ENCODE measurements at regions not wholly inside any gene's neighbourhood (a gene's known extent, or its start where the extent isn't known, plus 50 kb on each side); places are given as distances from the start of the nearest gene placed in this dataset.

GRCh38 chr5:24351285-24351684 is 293.5 kb downstream of the CDH10 start:
- H3K4me3 ChIP-seq = no peak overlapping the region
- no peak overlapping the region for H3K9ac ChIP-seq
- no peak overlapping the region for H3K4me2 ChIP-seq
- no peaks in the 10 kb centered on the region for H3K9me3 ChIP-seq (replicated peaks in 1 of 11)
- no peaks in the 10 kb centered on the region for H3K36me3 ChIP-seq
- no peak overlapping the region for H3K27ac ChIP-seq
- H3K27me3 ChIP-seq = no peaks in the 10 kb centered on the region
- H3K4me1 ChIP-seq = no peaks in the 10 kb centered on the region
- no peaks in the 10 kb centered on the region for H4K20me1 ChIP-seq
- no peak for TF ChIP-seq Cebpa-rat (IDR thresholded peaks at IDR 0.05)

GRCh38 chr5:24353016-24353415 is 291.8 kb downstream of the CDH10 start:
- H3K9me3 ChIP-seq (replicated peaks in 1 of 11) = no peaks in the 10 kb centered on the region
- no peaks in the 10 kb centered on the region for H3K27me3 ChIP-seq
- H3K9ac ChIP-seq = no peak overlapping the region
- no peaks in the 10 kb centered on the region for H3K4me1 ChIP-seq
- no peak for TF ChIP-seq Cebpa-rat (IDR thresholded peaks at IDR 0.05)
- H3K4me3 ChIP-seq = no peak overlapping the region
- H4K20me1 ChIP-seq = no peaks in the 10 kb centered on the region
- no peak overlapping the region for H3K4me2 ChIP-seq
- H3K27ac ChIP-seq = no peak overlapping the region
- no peaks in the 10 kb centered on the region for H3K36me3 ChIP-seq

- H4K20me1 ChIP-seq = no peaks in the 10 kb centered on the region
- TF ChIP-seq Cebpa-rat (IDR thresholded peaks at IDR 0.05) = no peak
- H3K36me3 ChIP-seq = no peaks in the 10 kb centered on the region
- no peak overlapping the region for H3K9ac ChIP-seq
- H3K9me3 ChIP-seq (replicated peaks in 1 of 11) = no peaks in the 10 kb centered on the region
- H3K4me3 ChIP-seq = no peak overlapping the region
- no peaks in the 10 kb centered on the region for H3K4me1 ChIP-seq
- no peak overlapping the region for H3K27ac ChIP-seq
- H3K4me2 ChIP-seq = no peak overlapping the region
- no peaks in the 10 kb centered on the region for H3K27me3 ChIP-seq
These were observed 291.2 kb downstream of the CDH10 start for GRCh38 chr5:24353611-24354010.

- no peaks in the 10 kb centered on the region for H4K20me1 ChIP-seq
- no peak overlapping the region for H3K4me2 ChIP-seq
- no peak overlapping the region for H3K4me3 ChIP-seq
- no peak overlapping the region for H3K27ac ChIP-seq
- no peaks in the 10 kb centered on the region for H3K9me3 ChIP-seq (replicated peaks in 1 of 11)
- no peaks in the 10 kb centered on the region for H3K36me3 ChIP-seq
- no peaks in the 10 kb centered on the region for H3K27me3 ChIP-seq
- TF ChIP-seq Cebpa-rat (IDR thresholded peaks at IDR 0.05) = no peak
- H3K9ac ChIP-seq = no peak overlapping the region
- H3K4me1 ChIP-seq = no peaks in the 10 kb centered on the region
These were observed 280.8 kb downstream of the CDH10 start for GRCh38 chr5:24363789-24364481.

- H3K36me3 ChIP-seq = no peaks in the 10 kb centered on the region
- H3K27ac ChIP-seq = no peak overlapping the region
- no peak overlapping the region for H3K4me2 ChIP-seq
- H3K9ac ChIP-seq = no peak overlapping the region
- TF ChIP-seq Cebpa-rat (IDR thresholded peaks at IDR 0.05) = no peak
- no peaks in the 10 kb centered on the region for H4K20me1 ChIP-seq
- no peaks in the 10 kb centered on the region for H3K9me3 ChIP-seq (replicated peaks in 1 of 11)
- H3K4me3 ChIP-seq = no peak overlapping the region
- no peaks in the 10 kb centered on the region for H3K4me1 ChIP-seq
- H3K27me3 ChIP-seq = no peaks in the 10 kb centered on the region
These were observed 280.1 kb downstream of the CDH10 start for GRCh38 chr5:24364711-24365110.

- H3K4me2 ChIP-seq = no peak overlapping the region
- no peaks in the 10 kb centered on the region for H3K36me3 ChIP-seq
- H3K4me3 ChIP-seq = no peak overlapping the region
- H3K4me1 ChIP-seq = no peaks in the 10 kb centered on the region
- no peaks in the 10 kb centered on the region for H3K9me3 ChIP-seq (replicated peaks in 1 of 11)
- TF ChIP-seq Cebpa-rat (IDR thresholded peaks at IDR 0.05) = no peak
- no peaks in the 10 kb centered on the region for H4K20me1 ChIP-seq
- no peak overlapping the region for H3K27ac ChIP-seq
- no peak overlapping the region for H3K9ac ChIP-seq
- no peaks in the 10 kb centered on the region for H3K27me3 ChIP-seq
These were observed 279.4 kb downstream of the CDH10 start for GRCh38 chr5:24365406-24365805.

GRCh38 chr5:24367216-24367615 is 277.6 kb downstream of the CDH10 start:
- H3K4me3 ChIP-seq = no peak overlapping the region

GRCh38 chr5:24368115-24368514 is 276.7 kb downstream of the CDH10 start:
- no peak for TF ChIP-seq Cebpa-rat (IDR thresholded peaks at IDR 0.05)
- Histone ChIP-seq H3K27me3 (no peaks in the 10 kb centered on the region), H3K27ac (no peak overlapping the region), H3K36me3 (no peaks in the 10 kb centered on the region), H3K4me3 (no peak overlapping the region), H3K9ac (no peak overlapping the region), H3K4me1 (no peaks in the 10 kb centered on the region), H3K4me2 (no peak overlapping the region), H3K9me3 (replicated peaks in 1 of 11) (no peaks in the 10 kb centered on the region), H4K20me1 (no peaks in the 10 kb centered on the region)

More at GRCh38 chr5:24367216-24367615, 277.6 kb downstream of the CDH10 start:
- H4K20me1 ChIP-seq = no peaks in the 10 kb centered on the region
- H3K27ac ChIP-seq = no peak overlapping the region
- H3K9me3 ChIP-seq (replicated peaks in 1 of 11) = no peaks in the 10 kb centered on the region
- no peaks in the 10 kb centered on the region for H3K4me1 ChIP-seq
- H3K9ac ChIP-seq = no peak overlapping the region
- no peak for TF ChIP-seq Cebpa-rat (IDR thresholded peaks at IDR 0.05)
- no peaks in the 10 kb centered on the region for H3K36me3 ChIP-seq
- no peaks in the 10 kb centered on the region for H3K27me3 ChIP-seq
- no peak overlapping the region for H3K4me2 ChIP-seq

GRCh38 chr5:24376210-24376609 is 268.6 kb downstream of the CDH10 start:
- TF ChIP-seq Cebpa-rat (IDR thresholded peaks at IDR 0.05) = no peak
- Histone ChIP-seq H3K27me3 (no peaks in the 10 kb centered on the region), H3K9ac (no peak overlapping the region), H4K20me1 (no peaks in the 10 kb centered on the region), H3K4me1 (no peaks in the 10 kb centered on the region), H3K9me3 (replicated peaks in 1 of 11) (0 out of 22 replicates have a peak, but pooled peaks cover 0 to 4% (median 0%) of the 10 kb centered on the region in 11 experiments), H3K4me2 (no peak overlapping the region), H3K4me3 (no peak overlapping the region), H3K36me3 (no peaks in the 10 kb centered on the region), H3K27ac (no peak overlapping the region)

GRCh38 chr5:24376616-24377015 is 268.2 kb downstream of the CDH10 start:
- no peak overlapping the region for H3K27ac ChIP-seq
- no peak overlapping the region for H3K9ac ChIP-seq
- H3K27me3 ChIP-seq = no peaks in the 10 kb centered on the region
- TF ChIP-seq Cebpa-rat (IDR thresholded peaks at IDR 0.05) = no peak
- no peak overlapping the region for H3K4me2 ChIP-seq
- H4K20me1 ChIP-seq = no peaks in the 10 kb centered on the region
- no peaks in the 10 kb centered on the region for H3K36me3 ChIP-seq
- no peak overlapping the region for H3K4me3 ChIP-seq
- no peaks in the 10 kb centered on the region for H3K4me1 ChIP-seq
- 0 out of 22 replicates have a peak, but pooled peaks cover 0 to 4% (median 0%) of the 10 kb centered on the region in 11 experiments for H3K9me3 ChIP-seq (replicated peaks in 1 of 11)

Data from BLaER1 treated with 17β-estradiol and CSF1 and Interleukin-3, amounts not matched to agents 10 nM and 100 nM (cell line).